ENCODE measurements at regions not wholly inside any gene's neighbourhood (a gene's known extent, or its start where the extent isn't known, plus 50 kb on each side); places are given as distances from the start of the nearest gene placed in this dataset.

- TF ChIP-seq, protein P1, sequence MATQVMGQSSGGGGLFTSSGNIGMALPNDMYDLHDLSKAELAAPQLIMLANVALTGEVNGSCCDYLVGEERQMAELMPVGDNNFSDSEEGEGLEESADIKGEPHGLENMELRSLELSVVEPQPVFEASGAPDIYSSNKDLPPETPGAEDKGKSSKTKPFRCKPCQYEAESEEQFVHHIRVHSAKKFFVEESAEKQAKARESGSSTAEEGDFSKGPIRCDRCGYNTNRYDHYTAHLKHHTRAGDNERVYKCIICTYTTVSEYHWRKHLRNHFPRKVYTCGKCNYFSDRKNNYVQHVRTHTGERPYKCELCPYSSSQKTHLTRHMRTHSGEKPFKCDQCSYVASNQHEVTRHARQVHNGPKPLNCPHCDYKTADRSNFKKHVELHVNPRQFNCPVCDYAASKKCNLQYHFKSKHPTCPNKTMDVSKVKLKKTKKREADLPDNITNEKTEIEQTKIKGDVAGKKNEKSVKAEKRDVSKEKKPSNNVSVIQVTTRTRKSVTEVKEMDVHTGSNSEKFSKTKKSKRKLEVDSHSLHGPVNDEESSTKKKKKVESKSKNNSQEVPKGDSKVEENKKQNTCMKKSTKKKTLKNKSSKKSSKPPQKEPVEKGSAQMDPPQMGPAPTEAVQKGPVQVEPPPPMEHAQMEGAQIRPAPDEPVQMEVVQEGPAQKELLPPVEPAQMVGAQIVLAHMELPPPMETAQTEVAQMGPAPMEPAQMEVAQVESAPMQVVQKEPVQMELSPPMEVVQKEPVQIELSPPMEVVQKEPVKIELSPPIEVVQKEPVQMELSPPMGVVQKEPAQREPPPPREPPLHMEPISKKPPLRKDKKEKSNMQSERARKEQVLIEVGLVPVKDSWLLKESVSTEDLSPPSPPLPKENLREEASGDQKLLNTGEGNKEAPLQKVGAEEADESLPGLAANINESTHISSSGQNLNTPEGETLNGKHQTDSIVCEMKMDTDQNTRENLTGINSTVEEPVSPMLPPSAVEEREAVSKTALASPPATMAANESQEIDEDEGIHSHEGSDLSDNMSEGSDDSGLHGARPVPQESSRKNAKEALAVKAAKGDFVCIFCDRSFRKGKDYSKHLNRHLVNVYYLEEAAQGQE (IDR thresholded peaks at IDR 0.05; ENCODE audit: low read depth) = no peak
- TF ChIP-seq RAD21 (IDR thresholded peaks at IDR 0.05; ENCODE audit: low read depth) (no peak), EGR1 (IDR thresholded peaks at IDR 0.05) (no peak), EP300 (IDR thresholded peaks at IDR 0.05; ENCODE audit: borderline replicate concordance) (no peak), TEAD4 (IDR thresholded peaks at IDR 0.05) (no peak), MAX (IDR thresholded peaks at IDR 0.05) (no peak)
Observed at GRCh38 chr14:24692382-24693352, 58.7 kb upstream of the GZMB start.

Data from Ishikawa (cell line).